ENCODE measurements at regions not wholly inside any gene's neighbourhood (a gene's known extent, or its start where the extent isn't known, plus 50 kb on each side); places are given as distances from the start of the nearest gene placed in this dataset.
"Not testable (repeated sequence)": the region's sequence is repeated elsewhere in the genome, so short reads cannot be mapped to it uniquely, and the experiment has no call there.

DNA sequence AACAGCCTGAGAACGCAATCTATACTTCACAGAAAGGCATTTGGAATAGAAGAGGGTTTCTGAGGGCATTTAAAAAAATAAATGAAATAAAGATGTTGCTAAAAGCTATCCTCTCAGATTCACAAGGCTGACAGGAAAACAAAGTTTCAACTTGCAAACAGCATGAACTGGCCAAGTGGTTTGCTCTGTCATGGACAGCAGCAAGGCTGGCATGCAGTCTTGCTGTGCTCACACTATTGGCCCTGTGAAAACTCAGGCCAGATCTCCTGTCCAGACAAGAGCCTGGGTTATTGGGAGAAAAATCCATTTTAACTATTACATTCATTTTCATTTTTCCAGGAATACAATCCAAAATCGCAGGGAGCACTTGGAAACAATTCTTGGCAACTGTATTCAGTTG, 506.2 kb upstream of the SLC35B3 start:
- no peak for DNase-seq

DNA sequence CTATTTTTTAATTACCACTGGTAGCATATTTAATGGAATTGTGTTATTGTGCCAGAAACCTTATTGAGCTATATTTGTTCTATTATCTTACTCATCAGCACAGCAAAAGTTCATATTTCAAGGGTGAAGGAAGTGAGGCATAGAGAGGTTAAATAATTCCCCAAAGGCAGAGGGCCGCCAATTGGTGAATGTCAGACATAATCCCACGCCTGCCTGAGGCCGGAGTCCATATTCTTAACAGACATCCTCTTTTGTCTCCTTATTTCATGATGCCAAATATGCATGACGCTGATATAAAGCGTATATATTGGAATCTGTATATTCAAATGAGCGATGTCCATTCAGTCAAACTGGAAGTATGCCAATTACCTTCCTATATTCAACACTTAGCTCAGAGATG, 505.0 kb upstream of the SLC35B3 start:
- no peak for DNase-seq

DNA sequence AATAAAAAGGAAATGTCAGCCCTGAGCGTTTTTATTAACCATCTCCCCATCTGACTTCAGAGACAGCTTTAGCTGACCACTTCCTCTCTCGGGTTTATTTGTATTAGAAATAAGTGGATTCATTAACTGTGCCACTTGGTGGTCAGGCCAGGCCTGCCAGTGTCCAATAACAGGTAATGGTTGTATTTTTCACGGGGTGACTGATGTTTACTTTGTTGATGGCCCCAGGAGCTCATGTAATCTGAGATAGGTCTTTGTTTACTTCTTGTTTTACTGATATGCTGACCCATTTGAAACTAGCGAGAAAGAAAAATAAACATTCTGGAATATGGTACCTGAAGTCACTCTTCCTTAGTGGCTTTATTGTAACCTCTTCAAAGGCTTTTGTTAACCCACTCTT, 504.3 kb upstream of the SLC35B3 start:
- DNase-seq = no peak

DNA sequence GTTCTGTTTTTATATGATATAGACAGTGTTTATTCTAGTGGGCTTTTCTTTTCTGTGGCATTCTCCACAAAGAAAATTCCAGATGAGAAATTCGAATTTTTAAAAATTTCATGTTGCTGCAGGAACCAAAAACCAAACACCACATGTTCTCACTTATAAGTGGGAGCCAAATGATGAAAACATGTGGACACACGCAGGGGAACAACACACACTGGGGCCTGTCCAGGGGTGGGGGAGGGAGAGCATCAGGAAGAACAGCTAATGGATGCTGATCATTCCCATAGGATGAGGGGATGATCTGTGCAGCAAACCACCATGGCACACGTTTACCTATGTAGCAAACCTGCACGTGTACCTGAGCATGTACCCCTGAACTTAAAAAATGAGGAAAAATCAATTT, 499.0 kb upstream of the SLC35B3 start:
- no peak for DNase-seq

DNA sequence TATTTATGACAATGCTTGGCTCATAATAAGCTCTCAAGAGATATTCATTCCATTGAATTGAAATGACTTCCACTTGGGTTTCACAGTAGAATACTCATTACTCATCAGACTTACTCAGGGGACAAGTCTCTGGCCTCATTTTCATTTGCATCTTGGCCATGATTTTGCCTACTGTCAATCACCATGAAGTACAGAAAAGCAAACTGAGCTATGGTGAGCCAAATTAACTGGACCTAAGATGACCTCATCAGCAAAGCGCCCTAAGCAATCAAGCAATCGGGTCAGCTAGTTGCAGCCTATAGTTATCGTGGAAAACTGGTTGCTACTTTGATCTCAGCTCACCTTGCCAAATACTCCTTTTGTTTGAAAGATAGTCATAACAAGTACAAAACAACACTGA, 494.7 kb upstream of the SLC35B3 start:
- DNase-seq = no peak

DNA sequence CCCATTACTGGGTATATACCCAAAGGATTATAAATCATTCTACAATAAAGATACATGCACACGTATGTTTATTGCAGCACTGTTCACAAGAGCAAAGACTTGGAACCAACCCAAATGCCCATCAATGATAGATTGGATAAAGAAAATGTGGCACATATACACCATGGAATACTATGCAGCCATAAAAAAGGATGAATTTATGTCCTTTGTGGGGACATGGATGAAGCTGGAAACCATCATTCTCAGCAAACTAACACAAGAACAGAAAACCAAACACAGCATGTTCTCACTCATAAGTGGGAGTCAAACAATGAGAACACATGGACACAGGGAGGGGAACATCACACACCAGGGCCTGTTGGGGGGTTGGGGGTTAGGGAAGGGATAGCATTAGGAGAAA, 484.9 kb upstream of the SLC35B3 start:
- not testable (repeated sequence) for DNase-seq

DNA sequence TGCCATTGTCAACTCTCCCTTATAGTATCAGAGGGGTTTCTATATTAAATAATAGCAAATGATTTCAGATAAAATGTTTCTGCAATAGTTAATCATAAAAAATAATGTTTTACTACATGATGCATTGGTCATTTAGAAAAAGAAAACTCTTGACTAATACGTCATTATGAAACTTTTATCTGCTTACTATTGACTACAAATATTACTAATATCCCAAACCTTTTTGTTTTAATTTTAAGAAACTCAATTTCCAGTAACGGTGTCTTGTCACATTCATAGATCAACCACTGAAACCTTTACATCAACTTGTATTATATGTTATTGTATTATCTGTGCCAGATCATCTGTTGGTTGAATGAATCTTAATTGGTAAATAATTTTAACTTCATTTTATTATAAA, 482.9 kb upstream of the SLC35B3 start:
- DNase-seq = no peak

DNA sequence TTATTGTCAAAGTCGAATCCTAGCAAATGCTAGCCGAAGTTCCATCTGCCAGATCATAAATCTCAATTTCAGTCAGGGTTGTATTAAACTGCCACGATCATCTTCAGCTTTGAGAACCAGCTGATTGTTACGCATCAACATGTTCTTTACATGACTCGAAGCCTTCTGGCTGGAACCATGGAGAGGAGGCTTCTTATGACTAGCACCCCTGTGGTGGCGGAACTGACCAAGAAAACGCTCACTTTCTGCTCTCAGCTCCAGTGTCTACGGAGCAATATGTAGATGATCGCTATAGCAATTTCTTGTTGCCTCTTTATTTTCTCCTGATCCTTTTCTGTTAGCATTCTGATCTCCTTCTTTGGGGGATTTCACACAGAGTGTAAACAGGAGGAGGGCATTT, 479.4 kb upstream of the SLC35B3 start:
- no peak for DNase-seq

DNA sequence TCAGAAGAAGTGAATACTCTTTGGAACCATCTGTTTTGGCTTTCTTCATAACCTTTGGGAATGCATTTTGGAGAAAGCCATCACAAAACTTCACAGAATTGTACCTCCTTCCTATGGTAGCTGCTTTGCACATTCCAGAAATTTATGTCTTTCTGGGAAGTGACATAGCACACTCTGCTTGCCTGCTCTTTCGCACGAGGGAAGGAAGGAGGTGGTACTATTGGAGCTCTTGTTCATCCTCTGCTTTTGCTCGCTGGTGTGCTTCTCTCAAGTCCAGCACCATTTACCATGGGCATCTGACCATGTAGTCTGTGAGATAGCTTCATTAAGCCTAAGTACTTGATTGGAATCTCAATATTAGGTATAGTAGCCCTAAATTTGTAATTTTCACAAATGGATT, 473.3 kb upstream of the SLC35B3 start:
- DNase-seq = no peak

DNA sequence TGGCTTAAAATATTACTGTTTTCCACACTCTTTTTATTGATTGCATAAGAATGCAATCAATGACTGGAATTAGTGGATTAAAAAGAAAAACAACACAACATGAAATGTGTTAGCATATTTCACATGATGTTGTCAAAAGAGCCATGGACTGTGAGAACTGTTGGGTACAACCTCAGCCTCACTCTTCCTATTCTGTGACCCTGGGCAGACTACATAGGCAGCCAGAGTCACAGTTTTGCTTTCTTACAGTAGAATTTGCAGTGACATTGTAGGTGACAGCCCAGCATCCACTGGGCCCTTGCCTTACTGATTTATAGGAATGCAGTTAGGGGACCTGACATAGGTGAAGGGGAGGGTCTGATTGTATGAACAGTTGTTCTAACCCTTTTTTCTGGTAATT, 471.4 kb upstream of the SLC35B3 start:
- no peak for DNase-seq

DNA sequence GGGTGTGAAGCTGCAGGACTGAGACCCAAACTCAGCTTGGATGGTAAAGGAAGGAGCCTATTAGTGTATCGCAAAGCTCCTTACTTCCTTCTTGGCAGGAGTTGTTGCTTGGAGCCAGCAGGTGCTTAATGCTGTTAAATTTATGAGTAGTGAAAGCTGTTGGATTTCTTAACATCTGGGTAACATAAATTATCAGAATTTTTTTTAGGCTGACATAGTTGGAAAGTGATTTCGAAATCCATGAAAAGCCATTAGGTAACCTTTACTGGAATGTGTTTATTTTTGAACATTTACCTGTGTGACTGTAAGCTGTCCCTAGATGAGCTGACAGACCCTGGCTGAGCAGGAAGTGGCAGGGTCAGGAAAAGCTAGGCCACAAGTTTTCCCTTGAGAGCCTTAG, 470.4 kb upstream of the SLC35B3 start:
- DNase-seq = no peak

DNA sequence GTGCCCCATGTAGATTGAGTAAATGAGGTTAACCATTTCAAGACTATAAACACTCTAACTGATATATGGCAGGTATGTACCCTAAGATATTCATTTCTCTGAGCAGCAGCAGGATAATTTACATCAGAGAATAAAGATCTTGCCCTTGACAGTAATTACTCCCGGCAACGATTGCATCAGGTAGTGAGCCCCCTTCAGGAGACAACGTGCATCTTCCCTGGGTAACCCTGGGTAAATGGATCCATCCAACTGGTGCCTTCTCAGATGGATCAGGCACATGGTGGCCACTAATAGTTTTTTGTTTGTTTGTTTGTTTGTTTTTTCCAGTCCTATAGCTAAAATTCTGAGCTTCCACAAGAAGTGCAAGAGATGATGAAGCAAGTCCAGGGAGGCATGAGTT, 469.4 kb upstream of the SLC35B3 start:
- no peak for DNase-seq

DNA sequence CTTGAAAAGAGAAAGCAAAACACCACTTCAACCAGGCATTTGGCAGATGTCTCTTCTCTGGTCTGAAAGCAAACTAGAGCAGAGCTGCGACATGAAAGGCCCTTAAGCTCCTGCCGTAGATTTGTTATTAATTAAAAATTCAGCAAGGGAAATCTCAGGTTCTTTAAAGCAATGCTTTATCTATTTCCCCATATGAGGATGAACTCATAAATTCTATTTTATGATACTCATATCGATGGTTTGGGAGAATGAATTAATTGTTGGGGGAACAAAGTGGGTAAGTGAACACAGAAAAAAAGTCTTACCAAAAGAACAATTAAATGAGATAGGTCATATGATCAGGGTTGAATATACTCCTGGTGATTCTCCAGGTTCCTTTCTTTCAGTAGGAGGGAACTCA, 464.7 kb upstream of the SLC35B3 start:
- DNase-seq = no peak

DNA sequence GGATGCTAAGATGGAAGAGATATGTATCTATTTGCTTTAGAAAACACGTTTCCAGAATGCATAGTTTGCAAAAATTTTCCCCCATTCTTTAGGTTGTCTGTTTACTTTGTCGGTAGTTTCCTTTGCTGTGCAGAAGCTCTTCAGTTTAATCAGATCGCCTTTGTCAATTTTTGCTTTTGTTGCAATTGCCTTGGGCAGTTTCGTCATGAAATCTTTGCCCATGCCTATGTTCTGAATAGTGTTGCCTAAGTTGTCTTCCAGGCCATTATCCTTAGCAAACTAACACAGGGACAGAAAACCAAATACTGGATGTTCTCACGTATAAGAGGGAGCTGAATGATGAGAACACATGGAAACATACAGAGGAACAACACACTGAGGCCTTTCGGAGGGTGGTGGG, 454.2 kb upstream of the SLC35B3 start:
- DNase-seq = no peak

DNA sequence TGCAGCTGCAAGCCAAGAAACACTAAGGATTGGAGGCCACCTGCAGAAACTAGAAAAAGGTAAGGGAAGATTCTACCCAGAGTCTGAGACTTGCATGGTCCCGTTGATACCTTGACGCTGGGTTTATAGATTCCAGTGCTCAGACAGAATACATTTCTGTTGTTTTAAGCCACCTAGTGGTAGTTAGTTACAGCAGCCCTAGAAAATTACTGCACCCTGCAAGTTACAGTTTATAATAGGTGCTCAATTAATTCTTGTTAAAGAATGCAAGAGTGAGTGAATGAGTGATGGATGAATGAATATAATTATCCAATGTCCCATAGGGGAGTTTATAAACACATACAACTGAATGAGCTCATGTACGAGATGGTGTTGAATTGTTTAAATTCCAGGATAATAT, 453.1 kb upstream of the SLC35B3 start:
- DNase-seq = no peak

DNA sequence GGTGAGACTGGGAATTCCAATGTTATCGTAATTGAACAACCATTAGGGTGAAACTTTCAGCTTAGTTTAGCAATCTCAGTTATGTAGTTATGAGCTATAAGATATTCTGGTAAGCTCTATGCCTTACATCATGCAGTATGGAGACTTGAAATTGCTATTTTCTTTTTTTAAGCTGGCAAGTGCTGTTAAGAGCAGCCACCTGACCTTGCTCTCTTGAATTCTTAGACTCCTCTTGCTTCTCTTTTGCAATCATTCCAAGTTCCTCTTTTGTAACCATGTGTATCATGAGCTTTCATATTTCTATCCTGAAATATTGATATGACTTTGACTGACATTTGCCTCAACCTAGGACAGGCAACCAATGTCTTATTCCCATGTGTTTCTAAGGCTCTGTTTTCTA, 446.3 kb upstream of the SLC35B3 start:
- no peak for DNase-seq

DNA sequence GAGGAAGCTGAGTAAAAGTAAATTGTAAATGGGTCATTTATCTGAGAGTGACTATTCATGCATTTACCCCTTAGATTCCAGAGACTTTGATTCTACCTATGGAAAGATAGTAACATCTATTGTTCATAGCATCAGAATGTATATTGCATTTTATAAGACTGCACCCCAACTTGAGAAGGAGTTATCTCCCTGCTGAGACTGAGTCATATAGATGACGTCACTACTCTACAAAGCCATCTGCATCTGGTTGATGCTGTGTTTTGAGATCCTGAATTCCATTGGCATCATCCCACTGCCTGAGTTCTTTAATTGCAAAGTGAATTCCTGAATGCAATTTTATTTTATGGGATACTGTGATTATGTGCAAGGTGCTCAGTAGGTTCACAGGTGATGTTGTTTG, 444.0 kb upstream of the SLC35B3 start:
- no peak for DNase-seq

DNA sequence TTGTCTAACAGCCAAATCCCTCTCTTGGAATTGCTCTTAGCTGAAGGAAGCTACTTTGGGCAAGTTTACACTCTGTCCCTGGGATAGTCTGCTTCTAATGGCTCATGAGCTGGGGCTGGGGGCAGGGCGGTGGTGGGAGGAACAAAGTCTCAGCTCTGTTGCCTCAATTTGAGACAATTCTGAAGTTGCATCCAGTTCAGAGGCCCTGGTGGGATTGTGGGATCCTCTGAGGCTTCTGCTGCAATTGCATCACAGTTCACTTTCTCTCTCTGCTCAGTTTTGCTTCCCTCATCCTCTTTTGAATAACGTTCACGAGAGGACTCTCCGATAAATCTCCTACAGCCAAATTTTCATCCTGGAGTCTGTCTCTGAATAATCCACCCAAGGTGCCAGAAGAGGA, 440.6 kb upstream of the SLC35B3 start:
- DNase-seq = no peak

DNA sequence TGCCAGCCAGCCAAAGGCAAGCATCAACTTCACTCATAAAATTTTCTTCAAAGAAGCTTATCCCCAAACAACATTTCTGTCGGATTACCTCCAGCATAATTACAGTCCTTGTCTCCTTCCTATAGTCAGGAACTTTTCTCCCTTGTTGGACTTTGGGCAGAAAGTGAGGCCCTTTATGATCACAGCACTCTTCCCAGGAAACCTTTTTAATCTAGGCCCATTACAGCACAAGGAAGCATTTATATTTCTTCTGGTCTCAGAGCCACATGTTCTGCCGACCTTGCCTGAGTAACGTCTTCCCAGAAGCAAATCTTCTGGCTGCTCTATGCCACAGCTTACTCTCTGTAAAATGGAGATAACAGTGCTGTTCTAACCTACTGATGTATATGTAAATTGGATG, 437.2 kb upstream of the SLC35B3 start:
- DNase-seq = no peak

DNA sequence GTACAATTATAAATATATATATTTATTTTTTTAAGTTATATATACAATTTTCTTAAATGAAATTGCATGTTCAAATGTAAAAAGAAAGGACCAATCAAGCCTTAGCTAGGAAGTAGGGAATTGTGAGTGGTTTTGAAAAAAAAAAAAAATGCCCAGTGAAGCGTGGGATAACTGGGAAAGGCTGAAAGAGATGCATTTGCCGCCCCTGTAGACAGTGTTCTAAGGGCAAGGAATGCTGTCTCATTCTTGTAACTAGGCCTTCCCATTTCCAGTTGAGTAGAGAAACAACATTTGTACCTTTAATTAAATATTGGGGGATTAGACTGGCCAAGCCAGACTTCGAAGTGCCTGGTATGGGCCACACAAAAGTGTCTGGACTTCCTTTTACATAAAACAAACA, 430.1 kb upstream of the SLC35B3 start:
- no peak for DNase-seq

DNA sequence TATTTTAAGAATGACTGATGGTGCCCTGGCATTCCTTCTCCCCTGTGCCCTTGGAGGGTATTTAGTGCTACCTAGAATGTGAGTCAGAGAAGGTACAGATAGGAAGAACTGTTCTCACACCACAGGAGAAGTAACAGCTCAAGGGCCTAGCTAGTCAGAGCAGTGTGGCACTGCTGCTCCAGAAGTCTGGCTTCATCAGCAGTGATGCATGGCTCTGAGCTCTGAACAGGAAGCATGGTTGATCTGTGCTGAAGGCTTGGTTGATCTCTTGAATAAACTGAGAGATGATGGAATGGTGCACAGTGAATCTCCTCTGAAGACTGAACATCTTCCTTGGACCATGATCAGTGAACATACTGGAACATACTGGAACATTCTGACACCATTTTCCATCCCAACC, 425.3 kb upstream of the SLC35B3 start:
- no peak for DNase-seq

DNA sequence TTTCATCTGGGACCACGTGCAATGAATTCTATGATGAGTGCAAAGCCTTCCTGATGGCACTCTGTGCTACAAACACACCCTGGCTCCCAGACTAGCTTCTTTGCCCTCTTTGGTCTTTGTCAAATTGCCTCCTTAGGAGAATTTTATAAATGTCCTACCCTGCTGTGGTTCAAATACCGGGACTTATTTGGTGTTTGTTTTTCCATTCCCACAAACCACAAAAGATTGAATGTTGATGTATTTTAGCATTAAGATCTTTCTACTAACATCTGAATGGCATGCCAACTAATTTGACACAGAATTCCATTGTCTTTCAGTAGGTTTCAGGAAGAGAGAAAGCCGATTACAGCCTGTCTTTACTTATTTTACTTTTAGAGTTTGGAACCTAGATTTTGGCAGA, 424.2 kb upstream of the SLC35B3 start:
- no peak for DNase-seq

DNA sequence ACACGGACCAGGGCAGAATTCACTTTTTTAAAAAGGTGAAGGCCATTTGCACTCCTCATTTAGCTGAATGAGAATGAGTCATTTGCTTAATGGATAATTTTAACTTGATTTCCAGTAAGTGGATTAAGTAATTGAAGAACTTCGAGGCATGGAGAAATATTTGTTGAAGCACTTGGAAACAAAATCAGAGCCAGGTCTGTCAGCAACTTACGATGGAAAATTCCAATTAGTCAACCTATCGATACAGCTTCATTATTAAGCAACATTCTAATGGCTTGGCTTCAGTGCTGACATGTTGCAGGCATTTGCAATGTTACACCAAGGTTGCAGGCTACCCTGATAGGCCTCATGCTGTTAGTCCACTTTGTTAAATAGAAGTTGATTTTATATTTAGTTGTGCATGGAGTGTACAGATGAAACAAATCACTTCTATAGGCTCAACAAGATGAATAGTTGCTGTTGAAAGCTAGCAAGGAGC, 423.5 kb upstream of the SLC35B3 start:
- no peak for DNase-seq

DNA sequence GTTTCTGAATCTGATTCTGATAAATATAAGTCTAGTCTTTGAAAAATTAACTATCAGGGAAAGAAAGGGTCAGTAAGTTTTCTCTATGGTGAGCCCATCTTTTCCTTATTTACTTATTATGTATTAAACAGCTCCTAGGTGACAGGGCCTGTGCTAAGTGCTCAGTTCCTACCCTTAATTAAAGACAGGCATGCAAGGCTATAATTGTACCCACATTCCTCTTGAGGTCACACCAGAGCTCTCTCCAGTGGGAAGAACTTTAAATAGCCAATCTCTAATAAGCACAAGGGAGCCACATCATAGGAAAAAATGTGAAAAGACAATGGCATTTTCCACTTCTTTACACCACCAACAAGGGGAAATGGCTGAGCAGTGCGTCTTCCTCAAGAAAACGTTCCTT, 421.8 kb upstream of the SLC35B3 start:
- DNase-seq = no peak

DNA sequence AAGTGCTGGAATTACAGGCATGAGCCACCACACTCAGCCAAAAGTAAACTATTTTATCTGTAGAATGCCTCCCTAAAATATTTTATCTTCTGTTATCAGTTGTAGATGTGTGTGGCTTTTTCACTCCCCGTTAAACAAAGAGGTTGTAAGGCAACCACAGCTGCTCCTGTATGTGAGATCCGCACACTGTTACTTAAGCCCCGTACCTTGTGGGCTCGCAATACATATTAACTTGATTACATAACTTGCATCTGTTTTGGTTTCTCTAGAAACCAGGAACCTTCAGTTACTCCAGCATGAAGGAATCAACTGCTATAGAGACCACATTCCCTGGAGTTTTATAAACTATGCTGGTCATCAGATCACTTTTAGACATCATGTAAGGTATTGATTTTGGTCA, 420.1 kb upstream of the SLC35B3 start:
- DNase-seq = no peak

DNA sequence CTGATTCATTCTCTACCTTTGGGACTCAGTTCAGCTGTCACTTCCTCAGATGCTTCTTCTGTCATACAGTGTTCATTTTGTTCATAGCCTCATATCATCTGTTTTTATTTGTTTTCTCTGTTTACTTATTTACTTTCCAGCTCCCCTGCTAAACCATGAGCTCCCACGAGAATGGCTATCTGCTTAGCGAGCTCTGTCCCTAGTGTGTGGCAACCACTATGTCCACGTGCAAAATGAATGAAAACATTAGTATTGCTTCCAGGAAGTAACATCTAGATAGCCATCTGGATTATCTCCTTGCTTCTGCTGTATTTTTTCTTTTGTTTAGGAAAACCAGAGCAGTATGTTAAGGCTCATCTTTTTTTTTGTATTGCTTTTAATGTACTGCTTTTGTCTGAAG, 417.0 kb upstream of the SLC35B3 start:
- DNase-seq = no peak
